Heart left ventricle (tissue), 13 donors: ENCODE measurements at regions not wholly inside any gene's neighbourhood (a gene's known extent, or its start where the extent isn't known, plus 50 kb on each side); places are given as distances from the start of the nearest gene placed in this dataset.

ENCODE experiments used
- POLR2A ChIP-seq, 2 donors: fragments of 450-650 bp; IDR thresholded peaks; one replicate each; pipeline ENCODE4 v1.6.1; 2017; ENCODE audit warnings: antibody characterized with exemption in 2 of 2, mild to moderate bottlenecking in 2 of 2, moderate library complexity in 2 of 2
- TF ChIP-seq, protein P1 (sequence below), 12 donors: fragments of 200-600 bp; sonication (generic) in 4 of 12; IDR thresholded peaks; one replicate each; pipeline versions ENCODE4 v1.5.0 to v1.8.0; 2018 to 2022; ENCODE audit warnings: antibody characterized with exemption in 12 of 12, mild to moderate bottlenecking in 5 of 12
- donor health status: ischemic (EF 13 %, LVEDD 7.1; RV severe dilation, severe dysfunction).
- donor health status: DM: no; HTN: yes; CAD: no.
- donor health status: DM: no; HTN: no; CAD: no.
- donor health status: ischemic (EF 25% LVEDD 6.9; RV normal size, moderate dysfunction).
- donor health status: ischemic (EF 25% LVEDD 5.7; RV mildly dilated, moderate dysfunction).
- donor health status: ischemic (EF 35%, LVEDD 5.7; RV mildly dilated, moderate dysfunction).
- donor health status: nonischemic (EF 11% LVEDD 7.7; RV severe dilation, severe dysfunction).
- donor health status: DM: yes; HTN: yes; CAD: no.
- donor health status: PGD.
- donor health status: ischemic (EF 29% LVEDD 5.4; RV normal size, mild dysfunction).
- donor health status: nonischemic (EF 23%, LVEDD 6.1; RV moderate dilation, normal function).

DNA sequence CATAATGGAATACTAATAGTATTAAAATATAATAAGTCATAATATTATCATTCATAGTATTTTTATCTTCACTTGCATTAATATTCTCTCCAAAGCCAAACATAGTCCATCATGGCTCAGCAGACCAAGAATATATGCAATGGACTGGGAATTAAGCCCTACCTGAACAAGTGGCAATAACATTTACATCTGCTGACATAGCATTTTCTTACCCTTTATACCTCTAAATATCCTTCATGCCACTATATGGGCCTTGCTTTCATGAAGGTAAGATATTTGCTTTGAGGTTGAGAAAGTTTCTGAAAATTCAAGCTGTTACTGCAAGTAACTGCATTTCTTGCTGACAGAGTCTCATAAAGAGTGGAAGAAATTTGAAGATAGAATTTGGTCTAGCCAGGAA lies 847.4 kb upstream of the GCFC2 start:
- TF ChIP-seq, protein P1, sequence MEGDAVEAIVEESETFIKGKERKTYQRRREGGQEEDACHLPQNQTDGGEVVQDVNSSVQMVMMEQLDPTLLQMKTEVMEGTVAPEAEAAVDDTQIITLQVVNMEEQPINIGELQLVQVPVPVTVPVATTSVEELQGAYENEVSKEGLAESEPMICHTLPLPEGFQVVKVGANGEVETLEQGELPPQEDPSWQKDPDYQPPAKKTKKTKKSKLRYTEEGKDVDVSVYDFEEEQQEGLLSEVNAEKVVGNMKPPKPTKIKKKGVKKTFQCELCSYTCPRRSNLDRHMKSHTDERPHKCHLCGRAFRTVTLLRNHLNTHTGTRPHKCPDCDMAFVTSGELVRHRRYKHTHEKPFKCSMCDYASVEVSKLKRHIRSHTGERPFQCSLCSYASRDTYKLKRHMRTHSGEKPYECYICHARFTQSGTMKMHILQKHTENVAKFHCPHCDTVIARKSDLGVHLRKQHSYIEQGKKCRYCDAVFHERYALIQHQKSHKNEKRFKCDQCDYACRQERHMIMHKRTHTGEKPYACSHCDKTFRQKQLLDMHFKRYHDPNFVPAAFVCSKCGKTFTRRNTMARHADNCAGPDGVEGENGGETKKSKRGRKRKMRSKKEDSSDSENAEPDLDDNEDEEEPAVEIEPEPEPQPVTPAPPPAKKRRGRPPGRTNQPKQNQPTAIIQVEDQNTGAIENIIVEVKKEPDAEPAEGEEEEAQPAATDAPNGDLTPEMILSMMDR (IDR thresholded peaks at IDR 0.05) = no peak
- no peak for TF ChIP-seq POLR2A (IDR thresholded peaks at IDR 0.05)
